ENCODE measurements at regions not wholly inside any gene's neighbourhood (a gene's known extent, or its start where the extent isn't known, plus 50 kb on each side); places are given as distances from the start of the nearest gene placed in this dataset.

GRCh38 chr5:67475489-67475888, 278.9 kb upstream of the CD180 start:
- no peak for TF ChIP-seq CTCF (IDR thresholded peaks at IDR 0.05)
- TF ChIP-seq EP300 (IDR thresholded peaks at IDR 0.05), result no peak
